ENCODE measurements at regions not wholly inside any gene's neighbourhood (a gene's known extent, or its start where the extent isn't known, plus 50 kb on each side); places are given as distances from the start of the nearest gene placed in this dataset.
"Not testable (repeated sequence)": the region's sequence is repeated elsewhere in the genome, so short reads cannot be mapped to it uniquely, and the experiment has no call there.

DNA sequence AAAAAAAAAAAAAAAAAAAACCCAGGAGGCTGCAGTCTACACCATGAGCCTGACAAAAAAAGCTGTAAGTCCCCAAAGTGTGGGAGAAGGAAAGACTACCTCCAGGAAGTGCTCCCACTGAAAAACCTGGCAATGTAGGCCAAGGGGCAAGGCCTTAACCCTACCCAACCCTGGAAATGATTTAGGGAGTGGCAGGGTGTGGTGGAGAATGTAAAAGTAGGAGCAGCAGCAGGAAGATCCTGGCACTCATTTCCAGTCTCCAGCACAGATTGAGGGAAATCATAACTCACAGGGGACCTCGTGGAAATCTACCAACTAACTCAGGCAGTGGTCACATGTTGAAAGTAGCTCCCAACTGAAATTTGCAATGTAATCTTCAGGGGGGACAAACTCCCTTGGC lies 839.5 kb downstream of the EPHA3 start:
- TF ChIP-seq TAF1 (IDR thresholded peaks at IDR 0.05; ENCODE audit: borderline replicate concordance, low read depth, low read length): no peak
- no peak for TF ChIP-seq POLR2AphosphoS5 (IDR thresholded peaks at IDR 0.05; ENCODE audit: low read depth, low read length)
- TF ChIP-seq POLR2A (IDR thresholded peaks at IDR 0.05; ENCODE audit: low read depth, low read length): no peak
- DNase-seq (ENCODE audit: insufficient read length): no peak
- FAIRE-seq: no peak

DNA sequence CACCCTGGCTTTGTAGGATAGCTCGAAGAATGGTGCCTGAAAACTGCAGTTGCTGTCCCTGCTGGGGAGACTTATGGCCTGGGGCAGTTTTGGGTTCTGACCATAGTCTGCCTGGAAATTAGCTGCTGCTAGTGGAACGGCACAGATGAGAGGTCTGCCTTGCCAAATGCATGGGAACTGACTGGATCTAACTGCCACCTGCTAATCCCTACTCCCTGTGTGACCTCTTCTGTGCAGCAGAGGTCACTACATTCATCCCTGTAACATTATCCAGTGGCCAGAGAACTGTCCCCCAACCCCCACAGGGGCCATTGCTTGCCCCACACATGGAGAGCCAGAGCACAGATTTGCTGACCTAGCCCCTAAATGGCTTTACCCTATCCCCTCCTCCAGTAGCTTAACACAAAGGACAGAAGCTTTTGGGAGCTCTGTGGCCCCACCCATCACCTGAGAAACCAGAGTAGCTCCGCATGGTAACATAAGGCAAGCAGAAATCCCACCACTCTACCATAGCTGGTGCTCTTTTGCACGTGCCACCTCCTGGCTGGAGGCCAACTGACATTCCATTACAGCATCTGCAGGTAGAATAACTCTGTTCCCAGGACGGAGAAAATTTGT lies 840.0 kb downstream of the EPHA3 start:
- TF ChIP-seq POLR2AphosphoS5 (IDR thresholded peaks at IDR 0.05; ENCODE audit: low read depth, low read length): no peak
- no peak for TF ChIP-seq POLR2A (IDR thresholded peaks at IDR 0.05; ENCODE audit: low read depth, low read length)
- no peak for TF ChIP-seq TAF1 (IDR thresholded peaks at IDR 0.05; ENCODE audit: borderline replicate concordance, low read depth, low read length)

DNA sequence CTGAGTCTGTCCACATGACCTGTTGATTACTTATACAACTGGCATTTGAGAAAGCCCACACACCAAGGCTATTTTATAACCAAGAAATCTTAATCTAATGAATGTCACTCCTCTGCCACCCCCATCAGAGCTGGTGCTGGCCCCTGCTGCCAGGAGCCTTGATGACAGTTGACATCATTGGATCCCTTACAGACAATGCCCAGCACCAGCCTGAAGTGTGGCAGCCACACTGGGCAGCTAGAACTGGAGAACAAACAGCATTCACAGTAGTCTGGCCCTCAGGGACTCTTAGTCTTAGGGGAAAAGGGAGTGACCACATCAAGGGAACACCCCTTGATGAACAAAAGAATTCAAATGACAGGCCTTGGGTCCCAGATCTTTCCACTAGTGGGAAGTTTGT lies 840.6 kb downstream of the EPHA3 start:
- FAIRE-seq (no peak), DNase-seq (ENCODE audit: insufficient read length) (no peak)
- no peak for TF ChIP-seq POLR2A (IDR thresholded peaks at IDR 0.05; ENCODE audit: low read depth, low read length)
- TF ChIP-seq TAF1 (IDR thresholded peaks at IDR 0.05; ENCODE audit: borderline replicate concordance, low read depth, low read length): no peak
- no peak for TF ChIP-seq POLR2AphosphoS5 (IDR thresholded peaks at IDR 0.05; ENCODE audit: low read depth, low read length)

More for the DNA sequence above, 840.0 kb downstream of the EPHA3 start:
- DNase-seq (ENCODE audit: insufficient read length): no peak
- FAIRE-seq: no peak

DNA sequence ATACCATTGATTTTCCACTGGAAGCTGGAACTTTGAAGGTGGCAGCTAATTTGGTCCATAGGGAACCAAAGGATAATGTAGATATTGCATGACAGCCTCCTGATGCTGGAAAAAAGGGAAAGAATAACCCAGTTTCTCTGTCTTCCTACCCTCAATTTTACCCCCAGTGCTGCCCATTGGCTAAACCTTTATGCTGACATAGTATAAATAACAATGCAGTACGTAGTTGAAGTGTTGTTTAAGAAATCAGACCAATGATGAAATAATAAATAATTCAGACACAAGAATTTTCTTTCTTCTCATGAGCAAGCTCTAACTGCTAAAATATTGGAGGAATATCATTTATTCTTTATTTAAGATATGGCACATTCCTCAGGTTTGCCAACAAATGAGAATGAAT lies 843.4 kb downstream of the EPHA3 start:
- TF ChIP-seq TAF1 (IDR thresholded peaks at IDR 0.05; ENCODE audit: borderline replicate concordance, low read depth, low read length) (no peak), POLR2AphosphoS5 (IDR thresholded peaks at IDR 0.05; ENCODE audit: low read depth, low read length) (no peak), POLR2A (IDR thresholded peaks at IDR 0.05; ENCODE audit: low read depth, low read length) (no peak)
- DNase-seq (ENCODE audit: insufficient read length): no peak
- FAIRE-seq: no peak

DNA sequence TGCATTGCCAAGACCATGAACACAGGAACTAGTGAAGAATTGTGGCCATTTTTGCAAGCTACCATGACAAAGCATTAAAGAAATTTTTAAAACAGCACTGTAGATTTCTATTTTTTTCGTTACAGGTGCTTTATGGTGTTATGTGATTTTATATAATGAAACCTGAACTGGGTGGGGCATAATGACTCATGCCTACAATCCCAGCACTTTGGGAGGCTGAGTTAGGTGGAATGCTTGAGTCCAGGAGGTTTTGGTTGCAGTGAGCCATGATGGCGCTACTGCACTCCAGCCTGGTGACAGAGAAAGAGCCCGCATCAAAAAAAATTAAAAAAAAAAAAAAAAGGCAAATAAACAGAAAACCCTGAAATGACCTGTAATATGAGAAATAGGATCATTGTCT lies 846.7 kb downstream of the EPHA3 start:
- TF ChIP-seq POLR2A (IDR thresholded peaks at IDR 0.05; ENCODE audit: low read depth, low read length) (no peak), POLR2AphosphoS5 (IDR thresholded peaks at IDR 0.05; ENCODE audit: low read depth, low read length) (no peak), TAF1 (IDR thresholded peaks at IDR 0.05; ENCODE audit: borderline replicate concordance, low read depth, low read length) (no peak)
- DNase-seq (ENCODE audit: insufficient read length) (no peak), FAIRE-seq (no peak)

DNA sequence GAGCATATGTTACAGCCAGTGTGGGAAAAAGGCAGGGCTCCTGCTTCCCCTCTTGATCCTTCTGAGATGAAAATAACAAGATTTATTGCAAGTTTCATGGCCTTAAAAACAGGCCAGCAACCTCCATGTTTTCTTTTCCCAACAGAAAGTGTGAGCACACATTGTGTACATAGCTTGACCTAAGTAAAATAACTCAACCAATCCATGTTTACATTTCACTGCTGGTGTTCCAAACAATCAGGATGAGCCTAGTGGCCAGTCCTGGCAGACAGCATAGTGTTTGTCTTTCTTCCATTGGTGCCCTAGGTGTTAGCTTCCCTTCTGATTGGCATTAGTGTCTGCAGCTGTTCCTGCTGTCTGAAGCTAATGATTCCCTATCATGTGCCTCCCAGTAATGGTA lies 847.7 kb downstream of the EPHA3 start:
- TF ChIP-seq POLR2AphosphoS5 (IDR thresholded peaks at IDR 0.05; ENCODE audit: low read depth, low read length) (no peak), TAF1 (IDR thresholded peaks at IDR 0.05; ENCODE audit: borderline replicate concordance, low read depth, low read length) (no peak), POLR2A (IDR thresholded peaks at IDR 0.05; ENCODE audit: low read depth, low read length) (no peak)
- FAIRE-seq (no peak), DNase-seq (ENCODE audit: insufficient read length) (no peak)

DNA sequence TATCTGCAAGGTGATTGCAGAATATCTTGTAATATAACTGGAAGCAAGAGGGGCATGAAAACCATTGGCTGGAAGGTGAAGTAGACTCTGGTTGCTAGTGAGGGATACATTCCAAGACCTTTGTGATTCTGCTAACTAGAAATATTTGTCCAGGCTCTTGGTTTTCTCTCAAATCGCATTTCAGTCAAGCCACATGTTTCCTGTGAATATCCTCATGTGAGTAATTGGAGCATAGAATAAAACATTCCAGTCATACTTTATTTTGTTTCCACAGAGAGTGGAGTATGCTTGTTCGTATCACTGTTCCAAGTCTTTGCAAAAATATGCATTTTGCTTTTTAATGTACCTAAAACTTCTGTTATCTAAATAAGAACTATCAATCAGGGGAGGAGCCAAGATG lies 850.0 kb downstream of the EPHA3 start:
- DNase-seq (ENCODE audit: insufficient read length) (no peak), FAIRE-seq (no peak)
- TF ChIP-seq POLR2A (IDR thresholded peaks at IDR 0.05; ENCODE audit: low read depth, low read length): no peak
- no peak for TF ChIP-seq POLR2AphosphoS5 (IDR thresholded peaks at IDR 0.05; ENCODE audit: low read depth, low read length)
- TF ChIP-seq TAF1 (IDR thresholded peaks at IDR 0.05; ENCODE audit: borderline replicate concordance, low read depth, low read length): no peak

DNA sequence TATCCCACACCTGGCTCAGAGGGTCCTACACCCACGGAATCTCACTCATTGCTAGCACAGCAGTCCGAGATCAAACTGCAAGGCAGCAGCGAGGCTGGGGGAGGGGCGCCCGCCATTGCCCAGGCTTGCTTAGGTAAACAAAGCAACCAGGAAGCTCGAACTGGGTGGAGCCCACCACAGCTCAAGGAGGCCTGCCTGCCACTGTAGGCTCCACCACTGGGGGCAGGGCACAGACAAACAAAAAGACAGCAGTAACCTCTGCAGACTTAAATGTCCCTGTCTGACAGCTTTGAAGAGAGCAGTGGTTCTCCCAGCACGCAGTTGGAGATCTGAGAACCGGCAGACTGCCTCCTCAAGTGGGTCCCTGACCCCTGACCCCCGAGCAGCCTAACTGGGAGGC lies 850.7 kb downstream of the EPHA3 start:
- not testable (repeated sequence) for DNase-seq (ENCODE audit: insufficient read length); FAIRE-seq

DNA sequence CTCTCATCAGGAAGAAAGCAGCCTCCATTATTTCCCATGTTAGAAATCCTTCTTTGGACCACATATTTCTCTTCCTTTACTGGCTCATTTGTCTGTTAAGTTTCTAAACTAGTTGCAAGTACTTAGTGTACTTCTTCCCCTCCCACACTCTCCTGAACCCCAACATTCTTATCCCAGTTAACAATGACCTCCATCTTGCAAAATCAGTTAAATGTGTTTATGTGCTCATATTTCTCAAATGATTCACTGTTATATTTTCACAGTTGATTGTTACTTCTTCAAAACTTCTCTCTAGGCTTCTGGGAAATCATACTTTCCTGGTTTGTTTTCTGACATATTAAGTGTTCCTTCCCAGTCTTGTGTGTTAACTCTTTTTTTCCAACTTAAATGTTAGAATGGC lies 856.9 kb downstream of the EPHA3 start:
- DNase-seq (ENCODE audit: insufficient read length): no peak
- TF ChIP-seq POLR2A (IDR thresholded peaks at IDR 0.05; ENCODE audit: low read depth, low read length): no peak
- no peak for TF ChIP-seq POLR2AphosphoS5 (IDR thresholded peaks at IDR 0.05; ENCODE audit: low read depth, low read length)
- no peak for TF ChIP-seq TAF1 (IDR thresholded peaks at IDR 0.05; ENCODE audit: borderline replicate concordance, low read depth, low read length)
- FAIRE-seq: no peak

DNA sequence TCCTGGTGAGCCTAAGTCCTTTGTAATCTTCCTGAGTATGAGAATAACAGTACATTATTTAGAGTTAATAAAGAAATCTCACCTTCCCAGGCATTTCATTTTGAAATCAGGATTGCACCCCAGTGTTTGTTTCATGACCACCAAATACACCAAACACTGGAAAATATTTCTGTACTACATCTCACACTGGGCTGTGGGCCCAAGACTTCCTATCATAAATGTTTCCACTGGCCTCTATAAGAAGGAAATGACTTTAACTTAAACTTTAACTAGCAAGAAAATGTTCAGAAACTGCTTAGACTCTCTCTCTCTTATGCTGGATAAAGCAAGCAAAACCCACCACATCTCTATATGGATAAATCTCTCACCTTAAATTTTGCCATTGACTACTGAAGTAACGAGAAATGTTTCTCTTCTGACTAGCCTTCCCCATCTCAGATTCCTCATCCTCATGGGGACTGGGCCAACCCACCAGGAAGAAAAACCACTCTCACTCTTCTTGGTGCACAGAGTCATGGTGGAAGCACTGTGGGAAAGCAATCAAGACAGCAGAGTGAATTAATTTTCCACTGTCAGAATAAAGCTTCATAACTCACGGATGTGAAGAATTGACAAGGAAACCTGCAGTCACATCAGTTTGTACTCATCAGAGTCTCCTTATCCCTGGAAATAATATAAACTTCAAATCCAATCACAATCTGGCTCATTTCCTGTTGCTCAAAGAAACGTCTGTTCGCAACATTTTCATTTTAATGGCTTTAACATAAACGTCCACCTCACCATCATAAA lies 859.6 kb downstream of the EPHA3 start:
- DNase-seq (ENCODE audit: insufficient read length) (no peak), FAIRE-seq (no peak)
- no peak for TF ChIP-seq POLR2AphosphoS5 (IDR thresholded peaks at IDR 0.05; ENCODE audit: low read depth, low read length)
- no peak for TF ChIP-seq POLR2A (IDR thresholded peaks at IDR 0.05; ENCODE audit: low read depth, low read length)
- TF ChIP-seq TAF1 (IDR thresholded peaks at IDR 0.05; ENCODE audit: borderline replicate concordance, low read depth, low read length): no peak

DNA sequence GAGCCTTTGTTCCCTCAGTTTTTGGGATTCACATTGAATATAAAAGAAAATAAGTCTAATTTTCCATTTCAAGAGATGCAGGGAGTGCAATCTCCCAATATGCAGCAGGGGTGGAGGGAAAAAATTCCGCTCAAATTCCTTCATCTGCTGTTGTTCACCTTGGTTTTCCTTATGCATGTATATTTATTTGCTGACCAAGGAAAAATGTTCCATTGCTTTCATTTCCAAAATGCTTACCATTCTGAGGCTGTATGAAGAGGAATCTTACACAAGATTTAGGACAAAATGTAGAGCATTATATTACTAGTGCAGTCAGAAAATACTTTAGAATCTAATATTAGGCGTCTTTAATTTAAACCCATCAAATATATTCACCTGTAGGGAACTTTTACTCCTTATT lies 863.9 kb downstream of the EPHA3 start:
- TF ChIP-seq POLR2AphosphoS5 (IDR thresholded peaks at IDR 0.05; ENCODE audit: low read depth, low read length): no peak
- no peak for TF ChIP-seq POLR2A (IDR thresholded peaks at IDR 0.05; ENCODE audit: low read depth, low read length)
- TF ChIP-seq TAF1 (IDR thresholded peaks at IDR 0.05; ENCODE audit: borderline replicate concordance, low read depth, low read length): no peak
- DNase-seq (ENCODE audit: insufficient read length) (no peak), FAIRE-seq (no peak)

DNA sequence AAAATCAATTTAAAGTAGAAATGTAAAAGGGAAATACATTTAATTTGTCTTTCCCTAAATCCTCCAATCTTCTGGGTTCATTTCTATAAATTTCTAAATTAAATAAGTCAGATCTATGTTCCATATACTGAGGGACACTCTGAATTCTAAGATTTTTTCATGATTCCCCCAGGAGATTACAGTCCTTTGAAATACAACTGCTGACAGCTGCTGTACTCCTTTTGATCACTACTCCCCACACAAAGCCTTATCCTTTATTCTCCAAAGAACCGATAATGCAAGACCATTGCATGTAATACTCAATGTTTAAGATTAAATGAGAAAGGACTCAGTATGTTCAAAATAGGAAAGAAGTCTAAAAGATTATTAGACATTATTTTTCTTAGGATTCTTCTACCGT lies 865.7 kb downstream of the EPHA3 start:
- no peak for TF ChIP-seq POLR2AphosphoS5 (IDR thresholded peaks at IDR 0.05; ENCODE audit: low read depth, low read length)
- no peak for FAIRE-seq
- no peak for DNase-seq (ENCODE audit: insufficient read length)

Data from GM12892 (cell line).